ENCODE measurements at regions not wholly inside any gene's neighbourhood (a gene's known extent, or its start where the extent isn't known, plus 50 kb on each side); places are given as distances from the start of the nearest gene placed in this dataset.

- TF ChIP-seq POLR2AphosphoS5 (IDR thresholded peaks at IDR 0.05) (no peak), EZH2 (IDR thresholded peaks at IDR 0.05; ENCODE audit: borderline replicate concordance, insufficient read depth, low read length, poor library complexity, severe bottlenecking) (no peak), REST (IDR thresholded peaks at IDR 0.05; ENCODE audit: borderline replicate concordance) (no peak), SMC3 (conservative IDR thresholded peaks at IDR 0.05; ENCODE audit: poor library complexity) (no peak), MXI1 (conservative IDR thresholded peaks at IDR 0.05; ENCODE audit: poor library complexity, severe bottlenecking) (no peak), TAF1 (IDR thresholded peaks at IDR 0.05; ENCODE audit: low read depth) (no peak), RAD21 (conservative IDR thresholded peaks at IDR 0.05) (no peak), EP300 (conservative IDR thresholded peaks at IDR 0.05; ENCODE audit: poor library complexity, severe bottlenecking) (no peak)
- TF ChIP-seq, protein P1, sequence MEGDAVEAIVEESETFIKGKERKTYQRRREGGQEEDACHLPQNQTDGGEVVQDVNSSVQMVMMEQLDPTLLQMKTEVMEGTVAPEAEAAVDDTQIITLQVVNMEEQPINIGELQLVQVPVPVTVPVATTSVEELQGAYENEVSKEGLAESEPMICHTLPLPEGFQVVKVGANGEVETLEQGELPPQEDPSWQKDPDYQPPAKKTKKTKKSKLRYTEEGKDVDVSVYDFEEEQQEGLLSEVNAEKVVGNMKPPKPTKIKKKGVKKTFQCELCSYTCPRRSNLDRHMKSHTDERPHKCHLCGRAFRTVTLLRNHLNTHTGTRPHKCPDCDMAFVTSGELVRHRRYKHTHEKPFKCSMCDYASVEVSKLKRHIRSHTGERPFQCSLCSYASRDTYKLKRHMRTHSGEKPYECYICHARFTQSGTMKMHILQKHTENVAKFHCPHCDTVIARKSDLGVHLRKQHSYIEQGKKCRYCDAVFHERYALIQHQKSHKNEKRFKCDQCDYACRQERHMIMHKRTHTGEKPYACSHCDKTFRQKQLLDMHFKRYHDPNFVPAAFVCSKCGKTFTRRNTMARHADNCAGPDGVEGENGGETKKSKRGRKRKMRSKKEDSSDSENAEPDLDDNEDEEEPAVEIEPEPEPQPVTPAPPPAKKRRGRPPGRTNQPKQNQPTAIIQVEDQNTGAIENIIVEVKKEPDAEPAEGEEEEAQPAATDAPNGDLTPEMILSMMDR (IDR thresholded peaks at IDR 0.05; ENCODE audit: poor library complexity, severe bottlenecking), result no peak
- no peaks in the 10 kb centered on the region for H3K27me3 ChIP-seq (ENCODE audit: insufficient read depth, low read depth, low read length)
- H3K9ac ChIP-seq (ENCODE audit: low read length), result no peak overlapping the region
- H3K4me3 ChIP-seq (ENCODE audit: low read length), result no peak overlapping the region
- no peak overlapping the region for H3K27ac ChIP-seq (ENCODE audit: low read length)
- no peaks in the 10 kb centered on the region for H3F3A ChIP-seq (ENCODE audit: insufficient read depth, low read length, poor library complexity, severe bottlenecking)
- no peaks in the 10 kb centered on the region for H3K79me2 ChIP-seq (replicated peaks; ENCODE audit: insufficient read depth, low read length)
- H4K20me1 ChIP-seq (ENCODE audit: insufficient read depth), result no peaks in the 10 kb centered on the region
- H3K4me2 ChIP-seq (ENCODE audit: low read length), result no peak overlapping the region
- H3K9me2 ChIP-seq (ENCODE audit: insufficient read depth, low read length), result no peaks in the 10 kb centered on the region
- H3K9me3 ChIP-seq (ENCODE audit: low read length), result no peaks in the 10 kb centered on the region
- H2AFZ ChIP-seq (ENCODE audit: low read depth, low read length), result no peak overlapping the region
- no peaks in the 10 kb centered on the region for H3K36me3 ChIP-seq (ENCODE audit: insufficient read depth, low read length)
Observed at GRCh38 chr13:83178008-83178407, 704.3 kb downstream of the SLITRK1 start.

GRCh38 chr13:83168590-83168989, 713.7 kb downstream of the SLITRK1 start:
- no peaks in the 10 kb centered on the region for H3K79me2 ChIP-seq (replicated peaks; ENCODE audit: insufficient read depth, low read length)
- H3K27me3 ChIP-seq (ENCODE audit: insufficient read depth, low read depth, low read length), result no peaks in the 10 kb centered on the region
- H3K4me3 ChIP-seq (ENCODE audit: low read length), result no peak overlapping the region

More at GRCh38 chr13:83168590-83168989, 713.7 kb downstream of the SLITRK1 start:
- H3K27ac ChIP-seq (ENCODE audit: low read length), result no peak overlapping the region
- no peak overlapping the region for H3K9ac ChIP-seq (ENCODE audit: low read length)
- no peak overlapping the region for H2AFZ ChIP-seq (ENCODE audit: low read depth, low read length)
- H3K36me3 ChIP-seq (ENCODE audit: insufficient read depth, low read length), result no peaks in the 10 kb centered on the region
- H3K9me2 ChIP-seq (ENCODE audit: insufficient read depth, low read length), result no peaks in the 10 kb centered on the region
- no peaks in the 10 kb centered on the region for H4K20me1 ChIP-seq (ENCODE audit: insufficient read depth)
- TF ChIP-seq POLR2AphosphoS5 (IDR thresholded peaks at IDR 0.05), result no peak
- no peak for TF ChIP-seq MXI1 (conservative IDR thresholded peaks at IDR 0.05; ENCODE audit: poor library complexity, severe bottlenecking)
- TF ChIP-seq EP300 (conservative IDR thresholded peaks at IDR 0.05; ENCODE audit: poor library complexity, severe bottlenecking), result no peak
- no peak for TF ChIP-seq EZH2 (IDR thresholded peaks at IDR 0.05; ENCODE audit: borderline replicate concordance, insufficient read depth, low read length, poor library complexity, severe bottlenecking)
- no peak for TF ChIP-seq SMC3 (conservative IDR thresholded peaks at IDR 0.05; ENCODE audit: poor library complexity)
- TF ChIP-seq RAD21 (conservative IDR thresholded peaks at IDR 0.05), result no peak
- no peak for TF ChIP-seq TAF1 (IDR thresholded peaks at IDR 0.05; ENCODE audit: low read depth)
- TF ChIP-seq, protein P1 (IDR thresholded peaks at IDR 0.05; ENCODE audit: poor library complexity, severe bottlenecking), result no peak
- TF ChIP-seq REST (IDR thresholded peaks at IDR 0.05; ENCODE audit: borderline replicate concordance), result no peak
- no peak overlapping the region for H3K4me2 ChIP-seq (ENCODE audit: low read length)
- H3K9me3 ChIP-seq (ENCODE audit: low read length), result no peaks in the 10 kb centered on the region
- H3F3A ChIP-seq (ENCODE audit: insufficient read depth, low read length, poor library complexity, severe bottlenecking), result no peaks in the 10 kb centered on the region
